ENCODE measurements at regions not wholly inside any gene's neighbourhood (a gene's known extent, or its start where the extent isn't known, plus 50 kb on each side); places are given as distances from the start of the nearest gene placed in this dataset.
"Not testable (repeated sequence)": the region's sequence is repeated elsewhere in the genome, so short reads cannot be mapped to it uniquely, and the experiment has no call there.

DNA sequence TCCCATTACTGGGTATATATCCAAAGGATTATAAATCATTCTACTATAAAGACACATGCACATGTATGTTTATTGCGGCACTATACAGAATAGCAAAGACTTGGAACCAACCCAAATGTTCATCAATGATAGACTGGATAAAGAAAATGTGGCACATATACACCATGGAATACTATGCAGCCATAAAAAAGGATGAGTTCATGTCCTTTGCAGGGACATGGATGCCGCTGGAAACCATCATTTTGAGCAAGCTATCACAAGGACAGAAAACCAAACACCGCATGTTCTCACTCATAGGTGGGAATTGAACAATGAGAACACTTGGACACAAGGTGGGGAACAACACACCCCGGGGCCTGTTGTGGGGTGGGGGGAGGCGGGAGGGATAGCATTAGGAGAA is 57.0 kb upstream of the NEUROD1 start:
- DNase-seq, result not testable (repeated sequence)

DNA sequence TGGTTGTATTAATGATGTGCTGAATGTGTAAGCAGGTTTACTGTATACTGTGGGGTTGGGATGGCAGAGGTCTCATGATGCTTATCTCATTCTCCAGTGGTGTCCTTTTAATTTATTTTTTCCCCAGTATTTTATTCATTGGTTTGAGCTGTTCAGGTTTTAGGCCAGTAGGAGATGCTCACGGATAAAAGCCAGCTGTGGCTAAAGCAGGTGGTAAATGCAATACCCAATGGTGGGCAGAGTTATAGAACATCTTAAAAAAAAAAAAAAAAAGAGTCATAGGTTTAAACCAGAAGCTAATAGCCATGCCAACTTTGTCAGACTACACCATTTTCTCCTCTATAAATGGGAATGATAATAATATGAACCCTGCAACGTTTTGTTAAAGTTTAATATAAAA is 57.8 kb upstream of the NEUROD1 start:
- DNase-seq, result no peak

DNA sequence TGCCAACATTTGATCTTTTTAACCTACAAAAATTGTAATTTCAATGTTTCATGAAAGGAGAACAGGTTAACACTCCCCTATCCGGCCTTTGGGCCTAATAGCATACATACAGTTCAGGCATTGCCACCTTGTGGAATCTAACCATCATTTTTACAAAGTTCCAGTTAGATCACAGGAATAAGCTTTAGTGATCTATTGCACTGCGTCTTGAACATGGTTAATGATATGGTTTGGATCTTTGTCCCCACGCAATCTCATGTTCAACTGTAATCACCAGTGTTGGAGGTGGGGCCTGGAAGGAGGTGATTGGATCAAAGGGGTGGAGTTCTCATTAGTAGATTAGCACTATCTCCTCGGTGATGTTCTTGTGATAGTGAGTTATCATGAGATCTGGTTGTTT is 58.2 kb upstream of the NEUROD1 start:
- DNase-seq, result no peak

DNA sequence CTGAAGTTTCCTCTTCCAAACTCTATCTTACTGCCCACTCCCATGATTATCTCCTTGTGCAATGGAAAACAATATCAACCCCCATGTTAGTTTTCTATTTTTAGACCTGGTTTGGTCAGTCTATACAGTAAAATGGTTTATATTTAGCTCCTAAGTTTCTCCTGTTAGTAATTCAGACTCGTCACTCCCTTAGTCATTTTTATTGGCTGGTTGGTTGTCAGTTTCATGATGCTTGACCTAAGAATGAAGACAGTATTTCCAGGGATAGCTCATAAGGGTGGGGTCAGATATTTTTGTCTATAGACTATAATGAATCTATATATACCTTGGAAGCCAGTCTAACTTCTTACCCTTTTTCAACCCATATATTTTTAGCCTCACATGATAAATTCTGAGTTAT is 61.4 kb upstream of the NEUROD1 start:
- DNase-seq, result no peak

DNA sequence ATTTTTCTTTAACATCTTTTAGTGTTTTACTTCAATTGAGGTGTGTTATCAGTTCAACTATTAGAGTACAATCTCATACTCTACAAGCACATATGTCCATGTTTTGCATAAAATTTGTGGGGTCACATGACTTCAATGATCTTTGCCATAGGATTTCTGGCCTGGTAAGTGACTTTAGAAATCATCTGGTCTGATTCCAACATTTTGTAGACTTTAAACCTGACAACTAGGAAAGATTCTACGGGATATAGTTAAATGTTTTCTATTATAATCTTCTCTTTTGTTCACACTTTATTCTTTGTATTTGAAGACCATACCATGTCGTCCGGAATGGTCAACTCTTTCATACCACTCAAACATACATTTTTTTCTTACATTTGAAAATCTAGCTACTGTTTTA is 62.0 kb upstream of the NEUROD1 start:
- no peak for DNase-seq

DNA sequence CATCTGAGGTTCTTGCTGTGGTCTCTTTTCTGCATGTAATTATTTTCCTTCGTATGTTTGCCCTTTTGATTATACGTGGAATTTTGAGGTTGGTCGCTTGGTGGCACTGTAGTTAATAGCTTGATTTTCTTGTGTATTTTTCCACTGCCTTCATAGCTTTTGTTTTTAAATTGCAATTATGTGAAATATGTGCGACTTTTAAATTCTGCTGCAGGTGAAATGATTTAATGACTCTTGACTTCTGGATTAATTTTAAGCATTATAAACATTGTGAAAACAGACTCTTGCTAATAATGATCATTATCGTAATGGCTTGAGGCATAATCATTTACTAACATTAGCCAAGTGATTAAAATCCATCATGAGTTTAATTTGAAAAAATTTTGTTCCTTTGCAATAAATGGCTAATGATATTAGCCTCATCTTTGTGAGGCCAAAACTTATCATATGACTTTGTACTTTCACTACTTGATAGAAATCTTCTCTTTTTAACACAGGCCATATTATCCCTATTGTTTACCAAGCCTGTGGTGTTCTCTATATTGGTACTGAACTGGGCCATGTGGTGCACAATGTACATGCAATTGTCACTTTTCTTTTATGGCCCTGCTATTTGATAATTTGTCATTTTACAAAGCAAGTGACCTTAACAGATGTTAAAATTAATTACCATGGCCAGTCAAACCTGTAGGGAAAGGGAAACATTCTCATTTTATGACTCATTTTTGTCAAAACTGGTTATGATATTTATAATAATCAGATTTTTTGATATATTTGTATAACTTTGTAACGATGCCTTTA is 62.8 kb upstream of the NEUROD1 start:
- peak; percentile 43 for DNase-seq

DNA sequence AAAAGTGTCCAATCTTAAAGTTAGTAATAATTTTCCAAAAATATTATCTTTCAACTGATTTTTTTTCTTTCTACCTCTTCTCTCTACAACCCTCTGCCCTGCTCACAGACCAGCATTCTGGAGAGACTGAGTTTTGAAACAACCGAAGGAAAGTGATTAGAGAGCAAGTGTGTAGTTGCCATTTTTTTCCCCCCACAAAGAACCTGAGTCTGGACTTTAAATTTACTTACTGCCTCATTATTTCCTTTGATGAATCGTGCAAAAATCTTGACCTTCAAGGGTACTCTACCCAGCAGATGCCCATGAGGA is 63.4 kb upstream of the NEUROD1 start:
- no peak for DNase-seq

DNA sequence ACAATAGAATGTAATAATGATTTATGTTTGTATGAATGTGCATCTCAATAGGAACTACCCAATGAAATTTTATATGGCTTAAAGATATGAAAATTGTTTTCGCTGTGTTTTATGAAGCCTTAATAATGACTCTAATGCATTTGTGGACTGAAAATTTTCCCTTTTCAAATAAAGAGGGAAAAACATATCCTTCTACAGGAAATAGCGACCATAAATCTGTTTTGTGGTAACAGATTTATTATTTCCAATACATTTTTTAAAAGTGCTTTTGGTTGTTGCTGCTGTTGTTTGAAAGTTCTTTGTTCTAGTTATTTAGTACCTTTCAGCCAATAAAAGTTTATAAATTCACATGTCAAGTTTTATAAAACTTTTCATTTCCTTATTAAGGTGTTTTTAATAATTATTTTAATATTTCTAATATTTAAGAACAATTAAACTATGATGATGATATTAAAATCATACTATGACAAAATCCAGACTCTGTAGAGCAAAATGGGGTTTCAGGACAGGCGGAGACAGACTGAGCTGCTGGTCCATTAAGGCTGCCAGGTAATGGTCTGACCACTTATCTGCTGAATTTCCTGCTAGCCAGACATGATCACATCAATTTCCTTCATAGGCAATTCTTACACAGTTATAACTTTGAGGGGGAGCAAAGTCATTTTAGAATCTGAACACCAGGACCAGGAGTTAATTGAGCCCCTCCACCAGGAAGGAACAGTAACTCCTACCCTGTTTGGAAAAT is 65.7 kb upstream of the NEUROD1 start:
- no peak for DNase-seq

DNA sequence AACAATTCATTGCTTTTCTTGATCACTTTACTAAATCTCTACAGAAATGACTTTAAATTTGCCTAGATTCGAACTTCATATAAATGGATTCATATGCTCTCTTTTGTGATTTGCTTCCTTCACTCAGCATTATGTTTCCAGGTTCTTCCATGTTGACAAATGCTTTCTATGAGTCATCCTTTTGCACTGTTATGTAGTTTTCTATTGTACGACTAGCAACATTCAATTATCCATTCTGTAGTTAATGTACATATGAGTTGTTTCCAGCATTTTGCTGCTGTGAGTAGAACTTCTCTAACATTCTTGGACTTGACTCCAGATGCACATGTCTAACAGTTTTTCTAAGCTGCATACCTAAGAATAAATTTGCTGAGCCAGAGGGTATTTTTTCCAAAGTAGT is 66.5 kb upstream of the NEUROD1 start:
- DNase-seq, result no peak

DNA sequence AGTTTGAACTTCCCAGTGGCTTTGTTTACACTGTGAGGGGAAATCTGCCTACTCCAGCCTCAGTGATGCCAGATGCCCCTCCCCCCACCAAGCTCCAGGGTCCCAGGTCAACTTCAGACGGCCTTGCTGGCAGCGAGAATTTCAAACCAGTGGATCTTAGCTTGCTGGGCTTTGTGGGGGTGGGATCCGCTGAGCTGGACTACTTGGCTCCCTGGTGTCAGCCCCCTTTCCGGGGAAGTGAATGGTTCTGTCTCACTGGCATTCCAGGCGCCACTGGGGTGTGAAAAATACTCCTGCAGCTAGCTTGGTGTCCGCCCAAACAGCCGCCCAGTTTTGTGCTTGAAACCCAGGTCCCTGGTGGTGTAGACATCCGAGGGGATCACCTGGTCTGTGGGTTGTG is 70.0 kb upstream of the NEUROD1 start:
- DNase-seq, result no peak

DNA sequence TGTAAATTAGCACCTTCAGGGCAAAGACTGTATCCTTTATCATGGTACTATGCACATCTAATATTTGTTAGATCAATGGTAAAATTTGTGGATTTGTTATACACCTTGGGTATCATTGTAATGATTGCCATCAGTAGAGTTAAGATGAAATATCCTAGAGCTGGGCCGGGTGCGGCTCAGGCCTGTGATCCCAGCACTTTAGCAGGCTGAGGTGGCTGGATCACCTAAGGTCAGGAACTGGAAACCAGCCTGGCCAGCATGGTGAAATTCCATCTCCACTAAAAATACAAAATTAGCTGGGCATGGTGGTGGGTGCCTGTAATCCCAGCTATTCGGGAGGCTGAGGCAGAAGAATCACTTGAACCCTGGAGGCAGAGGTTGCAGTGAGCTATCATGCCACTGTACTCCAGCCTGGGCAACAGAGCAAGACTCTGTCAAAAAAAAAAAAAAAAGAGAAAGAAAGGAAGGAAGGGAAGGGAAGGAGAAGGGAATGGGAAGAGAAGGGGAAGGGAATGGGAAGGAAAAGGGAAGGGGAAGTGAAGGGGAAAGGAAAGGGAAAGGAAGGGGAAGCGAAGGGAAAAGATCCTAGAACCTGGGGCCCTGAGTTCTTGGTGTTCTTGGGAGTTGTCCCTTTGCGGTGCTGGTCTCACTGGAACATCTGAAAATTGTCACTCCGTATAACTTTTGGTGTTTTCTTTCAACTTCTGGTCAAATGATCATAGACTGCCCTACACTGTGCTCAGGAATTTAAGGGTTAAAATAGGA is 71.1 kb upstream of the NEUROD1 start:
- DNase-seq, result no peak

DNA sequence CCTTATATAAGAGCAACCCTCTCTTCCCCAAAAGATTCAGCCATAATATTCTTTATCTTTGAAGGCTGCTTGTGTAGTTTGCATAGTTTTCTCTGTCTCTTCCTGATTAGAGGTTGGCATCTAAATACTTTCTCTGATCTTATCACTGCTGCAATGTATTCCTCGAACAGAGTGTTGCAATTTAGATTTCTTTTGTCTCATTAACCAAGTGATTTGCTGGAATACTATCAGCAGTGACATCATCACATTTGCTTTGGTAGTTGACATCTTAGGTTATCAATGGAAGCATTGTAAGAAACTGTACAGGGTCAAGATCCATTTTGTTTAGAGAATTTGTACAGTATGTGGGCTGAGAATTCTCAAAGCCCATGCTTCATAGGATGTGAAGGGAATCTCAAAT is 72.0 kb upstream of the NEUROD1 start:
- DNase-seq, result no peak

DNA sequence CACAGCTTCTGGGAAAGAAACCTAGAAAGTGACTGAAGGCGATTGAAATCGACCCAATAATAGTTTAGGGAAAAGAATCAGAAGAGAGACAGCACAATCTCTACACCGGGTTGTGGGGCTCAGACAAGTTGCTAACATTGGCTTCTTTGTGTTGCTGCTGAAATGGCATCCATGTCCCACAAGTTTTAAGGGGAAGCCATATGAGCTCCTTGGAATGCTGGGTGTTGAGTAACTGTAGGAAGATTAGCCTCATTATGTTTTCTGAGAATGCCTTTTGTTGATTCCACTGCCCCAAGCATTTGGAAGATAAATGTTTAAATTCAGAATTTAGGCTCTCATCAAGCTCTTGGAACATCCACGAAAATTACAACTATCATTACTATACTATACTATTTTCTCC is 73.4 kb upstream of the NEUROD1 start:
- DNase-seq, result no peak

DNA sequence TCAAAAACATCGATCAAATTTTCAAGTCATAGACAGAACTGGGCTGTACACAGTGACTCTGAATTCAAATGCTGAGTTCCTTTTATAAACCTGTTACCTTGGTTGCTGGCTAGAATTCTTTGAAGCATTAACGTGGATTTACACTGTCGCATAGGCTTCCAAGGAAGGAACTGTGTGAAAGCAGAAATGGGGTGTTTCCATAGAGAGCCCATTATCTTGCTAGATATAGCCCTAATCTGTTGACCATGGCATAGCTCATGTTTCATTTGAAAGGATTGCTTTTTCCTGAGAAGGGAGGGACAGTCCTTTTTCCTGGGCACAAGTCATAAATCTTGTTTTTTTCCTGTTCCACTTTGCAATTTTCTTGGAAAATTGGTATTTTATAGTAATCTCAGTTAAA is 73.8 kb upstream of the NEUROD1 start:
- DNase-seq, result no peak

DNA sequence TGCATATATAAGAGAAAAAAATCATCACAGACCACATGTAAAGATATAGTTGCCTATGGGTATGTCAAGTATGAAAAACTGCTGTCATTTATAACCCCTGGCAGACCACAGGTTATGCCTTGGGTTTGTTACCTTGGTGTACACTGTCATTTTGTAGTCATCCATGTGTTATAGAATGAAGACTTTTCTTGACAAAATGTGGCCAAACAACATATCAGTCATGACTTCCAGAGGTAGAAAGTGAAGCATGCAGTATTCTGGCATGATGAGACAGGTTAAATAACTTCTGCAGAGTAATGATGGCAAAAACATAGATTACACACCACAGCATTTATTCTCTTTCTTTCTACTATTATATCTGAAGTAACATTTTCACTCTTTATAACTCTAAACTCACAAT is 74.9 kb upstream of the NEUROD1 start:
- no peak for DNase-seq

DNA sequence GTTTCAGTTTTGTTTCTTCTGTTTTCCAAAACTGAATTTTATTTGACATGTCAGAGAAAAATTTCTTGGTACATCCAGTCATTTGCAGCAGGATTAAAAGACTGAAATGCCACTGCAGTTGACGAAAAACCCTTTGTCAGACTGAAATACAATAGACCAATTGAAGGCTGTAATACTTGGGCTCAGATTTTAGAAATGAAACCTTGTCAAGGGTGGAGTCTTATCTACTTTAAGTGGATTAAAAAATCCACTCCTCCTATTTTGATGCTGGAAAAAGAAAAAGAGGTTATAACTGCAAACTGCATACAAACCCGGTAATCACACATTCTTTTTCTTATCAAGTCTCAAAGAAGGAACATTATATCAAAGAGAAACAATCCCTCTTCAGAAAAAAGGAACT is 80.2 kb upstream of the NEUROD1 start:
- DNase-seq, result no peak

DNA sequence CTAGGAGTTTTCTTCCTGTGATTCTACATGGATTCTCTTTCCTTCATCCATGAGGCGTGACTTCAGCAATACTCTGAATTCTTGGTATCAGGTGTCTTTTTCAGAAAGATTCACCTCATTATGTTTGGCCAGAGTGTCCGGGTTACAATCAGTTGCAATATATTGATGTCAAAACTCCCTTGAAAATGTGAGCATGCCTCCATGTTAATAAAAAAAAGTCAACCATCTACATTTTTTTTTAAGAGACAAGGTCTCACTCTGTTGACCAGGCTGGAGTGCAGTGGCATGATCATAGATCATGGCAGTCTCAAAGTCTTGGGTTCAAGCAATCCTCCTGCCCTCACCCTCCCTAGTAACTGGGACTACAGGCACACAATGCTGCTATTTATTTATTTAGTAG is 80.9 kb upstream of the NEUROD1 start:
- DNase-seq, result no peak

DNA sequence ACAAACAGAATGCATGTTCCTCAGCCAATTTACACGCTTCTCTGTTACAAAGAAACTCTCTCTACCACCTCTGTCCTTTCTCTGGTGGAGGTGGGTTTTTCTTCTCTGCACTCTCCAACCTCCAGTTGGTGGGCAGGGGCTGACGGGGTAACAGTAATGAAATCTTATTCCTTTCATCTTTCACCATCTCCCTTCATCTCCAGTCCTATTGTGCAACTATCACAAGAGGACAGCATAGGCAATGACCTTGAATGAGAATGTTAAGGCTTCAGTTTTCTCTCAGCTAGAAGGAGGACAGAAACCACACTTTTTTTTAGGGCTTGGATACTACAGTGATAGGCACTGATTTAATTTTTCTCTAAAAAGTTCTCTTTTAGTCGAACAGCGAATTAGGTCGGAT is 81.7 kb upstream of the NEUROD1 start:
- no peak for DNase-seq

DNA sequence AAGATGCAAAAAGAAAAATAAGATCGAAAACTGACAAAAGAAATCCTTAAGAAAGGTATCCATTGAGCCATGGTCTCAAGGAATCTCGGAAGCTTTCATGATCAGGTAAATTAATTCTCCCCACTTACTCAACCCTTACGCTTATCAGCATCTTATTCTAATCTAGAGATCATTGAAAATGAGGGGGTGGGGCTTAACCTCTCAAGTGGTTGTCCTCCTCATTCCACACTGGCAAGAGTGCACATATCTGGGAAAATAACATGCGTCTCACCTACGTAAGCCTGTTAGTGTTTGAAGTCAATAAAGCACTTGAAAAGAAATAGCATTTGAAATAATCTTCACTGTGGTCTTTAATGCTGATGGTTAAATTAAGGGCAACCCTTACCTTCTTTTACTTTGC is 82.5 kb upstream of the NEUROD1 start:
- no peak for DNase-seq

DNA sequence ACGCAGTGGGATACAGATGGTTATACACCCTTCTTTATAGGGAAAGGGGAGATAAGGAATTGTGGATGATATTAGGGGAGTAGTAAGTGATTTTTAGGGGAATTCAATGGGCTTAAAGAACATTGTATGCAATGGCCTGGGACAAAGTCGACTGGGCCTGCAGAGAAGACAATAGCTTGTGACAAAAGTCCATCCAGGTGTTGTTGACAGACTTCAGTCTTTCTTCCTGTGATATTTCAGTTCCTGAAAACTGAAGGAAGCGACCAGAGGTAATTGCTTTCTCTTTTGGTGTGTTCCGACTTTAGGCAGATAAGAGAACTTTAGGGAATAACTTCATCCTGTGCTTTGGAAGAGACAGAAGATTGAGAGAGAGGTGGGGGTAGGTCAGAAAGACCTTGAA is 83.1 kb upstream of the NEUROD1 start:
- no peak for DNase-seq

DNA sequence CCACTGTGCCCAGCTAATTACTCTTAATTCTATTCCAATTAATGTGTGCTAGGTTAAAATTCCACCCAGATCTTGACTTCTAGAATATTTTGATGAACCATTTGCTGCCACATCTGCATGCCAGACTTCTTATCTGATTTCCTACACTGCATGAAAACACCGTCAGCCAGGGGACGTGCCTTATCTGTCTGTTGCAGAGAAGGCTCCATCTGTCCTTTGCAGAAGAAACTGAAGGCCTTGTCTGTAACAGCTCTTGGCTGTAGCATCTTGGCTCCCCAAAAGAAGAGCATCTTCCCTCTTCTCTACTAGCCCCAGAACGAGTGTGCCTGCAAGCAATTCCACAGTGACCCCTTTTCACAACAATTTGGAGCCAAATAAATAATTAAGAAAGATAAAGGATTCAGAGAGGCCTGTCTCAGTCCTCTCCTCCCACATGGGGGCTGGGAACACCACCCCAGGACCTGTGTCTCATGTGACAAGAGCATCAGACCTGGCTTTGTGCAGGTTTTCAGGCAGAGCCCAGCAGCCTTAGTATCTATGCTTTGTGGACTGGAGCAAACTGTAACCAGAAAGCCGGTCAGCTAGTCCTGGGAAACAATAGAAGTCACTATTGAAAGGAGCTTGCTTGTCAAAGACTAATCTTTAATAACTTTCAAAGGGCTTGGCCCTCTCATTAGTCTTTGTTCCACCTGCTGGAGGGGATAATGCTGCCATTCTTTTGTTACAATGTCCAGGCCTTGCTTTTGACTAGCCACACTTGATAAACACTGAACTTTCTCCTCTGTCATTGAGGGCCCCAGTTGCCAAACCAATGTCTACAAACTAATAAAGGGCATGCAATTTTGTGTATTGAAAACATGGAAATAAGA is 84.0 kb upstream of the NEUROD1 start:
- no peak for DNase-seq

DNA sequence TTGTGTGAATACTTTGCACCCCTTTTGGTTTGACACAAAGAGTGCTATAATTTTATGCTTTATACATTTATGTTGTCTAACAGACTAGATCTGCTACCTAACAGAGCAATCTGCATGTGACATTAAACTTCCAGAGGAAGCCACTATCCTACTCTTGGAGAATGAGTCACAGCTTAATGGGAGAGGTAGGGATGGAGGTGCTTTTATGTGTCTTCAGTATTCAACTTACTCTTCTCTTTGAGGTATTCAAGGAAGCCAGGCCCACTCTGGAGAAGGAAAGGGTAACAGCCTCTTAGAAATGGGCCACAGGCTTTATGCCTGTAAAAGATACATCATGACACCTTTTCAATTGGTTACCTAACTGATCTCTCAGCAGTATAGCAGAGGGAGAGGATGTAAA is 85.8 kb upstream of the NEUROD1 start:
- no peak for DNase-seq

DNA sequence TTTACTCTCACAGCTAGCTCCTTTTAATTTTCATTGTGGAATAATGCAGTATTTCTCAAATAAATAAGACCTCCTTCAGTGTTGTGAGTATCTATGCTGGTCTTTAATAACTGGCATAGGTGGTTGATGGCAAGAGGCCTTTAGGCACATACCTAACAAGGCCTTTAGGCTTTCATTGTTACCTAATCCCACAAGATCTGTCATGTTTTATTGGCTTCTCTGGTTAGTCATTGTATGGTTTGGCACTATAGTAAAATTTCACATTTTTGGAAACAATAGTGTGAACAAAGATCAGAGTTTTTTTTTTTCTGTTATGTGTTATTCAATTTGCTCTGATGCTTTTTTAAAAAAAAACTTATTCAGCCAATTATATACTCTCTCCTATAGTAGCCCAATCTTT is 89.8 kb upstream of the NEUROD1 start:
- DNase-seq, result no peak
